Epithelial cell of proximal tubule (primary cell): ENCODE measurements at regions not wholly inside any gene's neighbourhood (a gene's known extent, or its start where the extent isn't known, plus 50 kb on each side); places are given as distances from the start of the nearest gene placed in this dataset.
"Not testable (repeated sequence)": the region's sequence is repeated elsewhere in the genome, so short reads cannot be mapped to it uniquely, and the experiment has no call there.

Experiments
- DNase-seq: peaks from one replicate; pipeline ENCODE4 v3.0.0-alpha.2; 2011; ENCODE audit warnings: low read depth
- H3K4me3 ChIP-seq: 2 replicates; pipeline ENCODE4 v1.5.1; 2011; ENCODE audit warnings: low read depth, mild to moderate bottlenecking, low read length
- TF ChIP-seq, protein P1 (sequence below): conservative IDR thresholded peaks from 2 replicates; pipeline ENCODE4 v1.5.1; 2012; ENCODE audit warnings: low read depth, mild to moderate bottlenecking, low read length

- no peak overlapping the region for H3K4me3 ChIP-seq
- no peak for DNase-seq
- TF ChIP-seq, protein P1, sequence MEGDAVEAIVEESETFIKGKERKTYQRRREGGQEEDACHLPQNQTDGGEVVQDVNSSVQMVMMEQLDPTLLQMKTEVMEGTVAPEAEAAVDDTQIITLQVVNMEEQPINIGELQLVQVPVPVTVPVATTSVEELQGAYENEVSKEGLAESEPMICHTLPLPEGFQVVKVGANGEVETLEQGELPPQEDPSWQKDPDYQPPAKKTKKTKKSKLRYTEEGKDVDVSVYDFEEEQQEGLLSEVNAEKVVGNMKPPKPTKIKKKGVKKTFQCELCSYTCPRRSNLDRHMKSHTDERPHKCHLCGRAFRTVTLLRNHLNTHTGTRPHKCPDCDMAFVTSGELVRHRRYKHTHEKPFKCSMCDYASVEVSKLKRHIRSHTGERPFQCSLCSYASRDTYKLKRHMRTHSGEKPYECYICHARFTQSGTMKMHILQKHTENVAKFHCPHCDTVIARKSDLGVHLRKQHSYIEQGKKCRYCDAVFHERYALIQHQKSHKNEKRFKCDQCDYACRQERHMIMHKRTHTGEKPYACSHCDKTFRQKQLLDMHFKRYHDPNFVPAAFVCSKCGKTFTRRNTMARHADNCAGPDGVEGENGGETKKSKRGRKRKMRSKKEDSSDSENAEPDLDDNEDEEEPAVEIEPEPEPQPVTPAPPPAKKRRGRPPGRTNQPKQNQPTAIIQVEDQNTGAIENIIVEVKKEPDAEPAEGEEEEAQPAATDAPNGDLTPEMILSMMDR: no peak
These were observed 91.9 kb upstream of the PRR23C start for GRCh38 chr3:139136469-139137202.

DNA sequence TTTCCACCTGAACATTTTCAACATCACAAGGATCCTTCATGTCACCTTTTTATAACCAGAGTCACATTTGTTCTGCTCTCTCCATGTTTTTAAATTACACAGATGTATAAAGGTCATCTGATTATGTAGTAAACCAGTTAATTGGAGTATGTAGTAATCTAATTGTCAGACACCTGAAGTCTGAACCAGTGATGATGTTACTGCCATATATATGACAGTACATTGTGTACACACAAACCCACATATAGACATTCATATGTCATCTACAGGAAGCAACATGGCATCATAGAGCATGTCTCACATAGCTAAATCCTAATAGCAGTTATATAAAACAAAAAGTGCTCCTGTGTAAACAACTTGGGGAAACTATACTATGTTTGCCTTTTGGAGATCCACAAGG, 95.9 kb upstream of the PRR23C start:
- no peak overlapping the region for H3K4me3 ChIP-seq
- TF ChIP-seq, protein P1: no peak
- DNase-seq: no peak

DNA sequence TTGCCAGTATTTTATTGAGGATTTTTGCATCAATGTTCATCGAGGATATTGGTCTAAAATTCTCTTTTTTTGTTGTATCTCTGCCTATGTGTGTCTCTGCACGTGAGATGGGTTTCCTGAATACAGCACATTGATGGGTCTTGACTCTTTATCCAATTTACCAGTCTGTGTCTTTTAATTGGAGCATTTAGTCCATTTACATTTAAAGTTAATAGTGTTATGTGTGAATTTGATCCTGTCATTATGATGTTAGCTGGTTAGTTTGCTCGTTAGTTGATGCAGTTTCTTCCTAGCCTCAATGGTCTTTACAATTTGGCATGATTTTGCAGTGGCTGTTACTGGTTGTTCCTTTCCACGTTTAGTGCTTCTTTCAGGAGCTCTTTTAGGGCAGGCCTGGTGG, 101.3 kb upstream of the PRR23C start:
- DNase-seq: not testable (repeated sequence)

DNA sequence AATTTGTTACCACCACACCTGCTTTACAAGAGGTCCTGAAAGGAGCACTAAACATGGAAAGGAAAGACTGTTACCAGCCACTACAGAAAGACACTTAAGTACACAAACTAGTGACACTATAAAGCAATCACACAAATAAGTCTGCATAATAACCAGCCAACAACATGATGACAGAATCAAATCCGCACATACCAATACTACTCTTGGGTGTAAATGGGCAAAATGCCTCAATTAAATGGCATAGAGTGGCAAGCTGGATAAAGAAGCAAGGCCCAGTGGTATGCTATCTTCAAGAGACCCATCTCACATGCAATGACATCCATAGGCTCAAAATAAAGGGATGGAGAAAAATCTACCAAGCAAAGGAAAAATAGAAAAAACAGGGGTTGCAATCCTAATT, 106.8 kb upstream of the PRR23C start:
- H3K4me3 ChIP-seq: no peak overlapping the region
- TF ChIP-seq, protein P1: no peak
- DNase-seq: no peak

More for the DNA sequence above, 101.3 kb upstream of the PRR23C start:
- not testable (repeated sequence) for H3K4me3 ChIP-seq

- DNase-seq, H3K4me3 ChIP-seq: not testable (repeated sequence)
These were observed 108.7 kb upstream of the PRR23C start for GRCh38 chr3:139153434-139153833.

GRCh38 chr3:139157161-139157932, 112.7 kb upstream of the PRR23C start:
- no peak for DNase-seq
- TF ChIP-seq, protein P1: no peak
- no peak overlapping the region for H3K4me3 ChIP-seq

DNA sequence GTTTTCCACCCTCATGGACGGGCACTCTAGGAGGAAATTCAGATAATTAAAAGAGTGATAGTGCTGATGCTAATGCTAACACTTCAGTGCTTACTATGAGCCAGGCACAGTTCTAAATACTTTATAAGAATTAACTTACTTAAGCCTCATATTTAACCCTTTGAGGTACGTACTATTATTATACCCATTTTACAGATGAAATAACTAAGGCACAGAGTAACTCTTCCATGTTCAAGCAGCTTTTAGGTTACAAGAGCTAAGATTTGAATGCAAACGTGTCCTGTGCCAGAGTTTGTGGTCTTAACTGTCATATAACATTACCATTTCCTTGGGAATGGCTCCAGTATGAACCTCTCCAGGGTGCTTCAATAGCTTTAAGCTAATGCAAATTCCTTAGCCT, 114.7 kb upstream of the PRR23C start:
- H3K4me3 ChIP-seq: no peak overlapping the region
- DNase-seq: no peak
- TF ChIP-seq, protein P1: no peak
